AG10803 (cell line): ENCODE measurements at regions not wholly inside any gene's neighbourhood (a gene's known extent, or its start where the extent isn't known, plus 50 kb on each side); places are given as distances from the start of the nearest gene placed in this dataset.

ENCODE experiments used
- DNase-seq: peaks from one replicate; pipeline ENCODE4 v3.0.0; 2010; ENCODE audit warnings: low read depth
- H3K4me3 ChIP-seq: 2 replicates; pipeline ENCODE4 v1.5.1; 2011; ENCODE audit warnings: mild to moderate bottlenecking, low read length, control low read depth
- TF ChIP-seq, protein P1 (sequence below): conservative IDR thresholded peaks from 2 replicates; pipeline ENCODE4 v1.5.1; 2011; ENCODE audit warnings: mild to moderate bottlenecking, low read length, control low read depth, inconsistent platforms

DNA sequence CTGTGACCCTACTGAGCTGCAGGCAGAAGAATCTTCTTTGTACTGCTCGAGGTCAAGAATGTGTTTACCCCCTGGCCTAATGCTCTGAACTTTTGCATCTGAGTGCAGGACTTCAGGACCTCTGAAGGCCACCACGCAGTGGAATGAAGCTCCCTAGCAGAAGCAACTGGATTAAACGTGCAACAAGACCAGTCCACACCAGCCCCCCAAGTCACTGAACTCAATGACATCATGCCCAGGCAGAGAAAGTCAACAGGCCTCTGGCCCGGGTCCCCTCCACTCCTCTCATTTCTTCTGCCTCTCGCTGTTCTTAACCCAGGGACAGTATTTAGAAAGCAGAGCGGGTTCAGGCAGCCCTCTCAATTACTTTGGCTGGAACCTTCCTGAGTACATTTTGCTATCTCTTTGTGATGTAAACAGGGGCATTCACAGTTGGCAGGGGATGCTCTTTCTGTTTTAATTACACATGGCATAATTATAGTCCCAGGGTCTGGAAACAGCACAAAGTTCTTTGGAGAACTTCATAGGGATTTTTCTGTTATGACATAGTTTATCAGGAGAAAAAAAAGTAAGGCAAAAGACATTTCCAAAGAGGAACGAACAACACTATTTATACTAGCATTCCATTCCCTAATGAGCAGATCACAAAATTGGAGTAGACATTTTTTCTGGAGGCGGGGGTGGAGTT lies 108.2 kb upstream of the SPATA31D4 start:
- no peak overlapping the region for H3K4me3 ChIP-seq
- DNase-seq: peak; percentile 65
- TF ChIP-seq, protein P1, sequence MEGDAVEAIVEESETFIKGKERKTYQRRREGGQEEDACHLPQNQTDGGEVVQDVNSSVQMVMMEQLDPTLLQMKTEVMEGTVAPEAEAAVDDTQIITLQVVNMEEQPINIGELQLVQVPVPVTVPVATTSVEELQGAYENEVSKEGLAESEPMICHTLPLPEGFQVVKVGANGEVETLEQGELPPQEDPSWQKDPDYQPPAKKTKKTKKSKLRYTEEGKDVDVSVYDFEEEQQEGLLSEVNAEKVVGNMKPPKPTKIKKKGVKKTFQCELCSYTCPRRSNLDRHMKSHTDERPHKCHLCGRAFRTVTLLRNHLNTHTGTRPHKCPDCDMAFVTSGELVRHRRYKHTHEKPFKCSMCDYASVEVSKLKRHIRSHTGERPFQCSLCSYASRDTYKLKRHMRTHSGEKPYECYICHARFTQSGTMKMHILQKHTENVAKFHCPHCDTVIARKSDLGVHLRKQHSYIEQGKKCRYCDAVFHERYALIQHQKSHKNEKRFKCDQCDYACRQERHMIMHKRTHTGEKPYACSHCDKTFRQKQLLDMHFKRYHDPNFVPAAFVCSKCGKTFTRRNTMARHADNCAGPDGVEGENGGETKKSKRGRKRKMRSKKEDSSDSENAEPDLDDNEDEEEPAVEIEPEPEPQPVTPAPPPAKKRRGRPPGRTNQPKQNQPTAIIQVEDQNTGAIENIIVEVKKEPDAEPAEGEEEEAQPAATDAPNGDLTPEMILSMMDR: no peak

DNA sequence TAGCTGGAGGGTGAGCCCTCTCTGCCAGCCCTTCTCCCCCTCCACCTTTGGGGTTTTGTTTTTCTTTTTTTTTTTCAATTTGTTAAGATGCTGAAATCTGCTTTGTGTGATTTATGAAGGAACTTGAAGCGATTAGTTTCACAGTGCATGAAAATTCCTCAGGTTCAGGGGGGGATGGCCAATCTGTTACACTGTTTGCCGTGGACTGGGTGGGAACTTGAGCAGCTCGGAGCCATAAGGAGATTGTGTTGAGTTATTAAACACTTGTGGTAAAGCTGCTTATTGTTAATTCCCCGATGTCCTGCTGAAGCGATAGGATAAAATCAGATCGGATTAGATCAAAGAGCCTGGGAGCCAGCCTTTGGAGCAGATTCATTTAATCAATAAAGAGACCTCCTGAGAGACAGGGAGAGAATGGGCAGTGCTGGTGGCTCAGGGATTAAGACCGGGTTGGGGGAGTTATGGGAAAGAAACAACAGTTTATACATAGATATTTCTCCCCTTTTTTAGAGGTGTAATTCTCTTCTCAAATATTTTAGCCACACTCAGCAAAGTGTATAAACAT lies 105.8 kb upstream of the SPATA31D4 start:
- TF ChIP-seq, protein P1: no peak
- DNase-seq: no peak
- H3K4me3 ChIP-seq: no peak overlapping the region

DNA sequence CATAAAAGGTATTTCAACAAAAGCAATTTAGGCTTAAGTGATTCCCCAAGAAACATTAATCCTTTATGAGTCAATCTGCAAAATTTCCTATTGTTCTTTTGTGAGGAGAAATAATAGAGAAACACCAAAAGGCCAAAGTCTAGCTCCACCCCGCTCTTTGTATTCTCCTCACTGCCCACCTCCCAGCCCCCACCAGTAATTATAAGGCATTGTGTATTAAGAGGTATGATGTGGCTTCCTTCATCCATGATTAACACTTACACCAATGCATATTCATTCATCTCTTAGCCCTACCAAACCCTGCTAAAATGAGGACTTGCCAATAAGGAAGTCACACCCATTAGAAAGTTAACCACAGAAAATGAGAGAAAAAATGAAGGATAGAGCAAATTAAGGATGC lies 105.3 kb upstream of the SPATA31D4 start:
- TF ChIP-seq, protein P1: no peak
- H3K4me3 ChIP-seq: no peak overlapping the region
- no peak for DNase-seq

DNA sequence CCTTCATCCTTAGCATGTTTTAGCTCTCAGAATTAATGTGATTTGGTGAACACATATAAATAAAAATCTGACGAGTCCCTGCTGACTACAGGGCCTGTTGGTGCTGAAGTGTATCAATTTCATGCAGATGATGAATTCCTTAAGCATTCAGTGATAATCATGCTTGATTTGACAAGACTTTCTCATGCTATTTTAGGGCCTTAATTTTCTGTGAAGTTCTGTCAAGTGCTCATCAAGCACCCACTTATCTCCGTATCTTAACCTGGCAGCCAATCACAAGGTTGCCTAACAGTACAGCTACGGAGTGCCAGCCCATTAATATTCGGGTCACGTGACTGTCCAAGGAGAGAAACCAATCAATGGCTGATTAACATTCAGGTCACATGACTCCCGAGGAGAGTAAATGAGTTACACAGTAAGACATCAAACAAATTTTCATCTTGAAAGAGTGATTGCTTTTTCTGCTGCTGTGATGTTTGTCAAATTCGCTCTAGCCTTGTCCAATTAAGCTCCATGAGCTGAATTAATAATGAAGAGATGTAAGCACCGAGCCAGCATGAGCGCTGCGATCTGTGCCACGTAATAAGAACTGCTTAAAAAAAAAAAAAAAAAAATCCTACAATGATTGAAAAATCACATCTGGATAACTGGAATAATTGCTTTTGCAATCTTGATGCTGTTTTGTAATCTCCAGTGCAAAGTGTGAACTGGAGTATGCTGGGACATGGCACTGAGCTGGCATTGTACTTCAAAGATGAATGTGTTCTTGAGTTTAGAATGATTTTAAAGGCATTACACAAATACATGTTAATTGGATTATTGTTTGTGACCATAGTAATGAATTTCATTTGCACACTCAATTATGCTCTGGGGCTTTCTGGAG lies 104.3 kb upstream of the SPATA31D4 start:
- no peak overlapping the region for H3K4me3 ChIP-seq
- DNase-seq: peak; percentile 55
- TF ChIP-seq, protein P1: no peak

DNA sequence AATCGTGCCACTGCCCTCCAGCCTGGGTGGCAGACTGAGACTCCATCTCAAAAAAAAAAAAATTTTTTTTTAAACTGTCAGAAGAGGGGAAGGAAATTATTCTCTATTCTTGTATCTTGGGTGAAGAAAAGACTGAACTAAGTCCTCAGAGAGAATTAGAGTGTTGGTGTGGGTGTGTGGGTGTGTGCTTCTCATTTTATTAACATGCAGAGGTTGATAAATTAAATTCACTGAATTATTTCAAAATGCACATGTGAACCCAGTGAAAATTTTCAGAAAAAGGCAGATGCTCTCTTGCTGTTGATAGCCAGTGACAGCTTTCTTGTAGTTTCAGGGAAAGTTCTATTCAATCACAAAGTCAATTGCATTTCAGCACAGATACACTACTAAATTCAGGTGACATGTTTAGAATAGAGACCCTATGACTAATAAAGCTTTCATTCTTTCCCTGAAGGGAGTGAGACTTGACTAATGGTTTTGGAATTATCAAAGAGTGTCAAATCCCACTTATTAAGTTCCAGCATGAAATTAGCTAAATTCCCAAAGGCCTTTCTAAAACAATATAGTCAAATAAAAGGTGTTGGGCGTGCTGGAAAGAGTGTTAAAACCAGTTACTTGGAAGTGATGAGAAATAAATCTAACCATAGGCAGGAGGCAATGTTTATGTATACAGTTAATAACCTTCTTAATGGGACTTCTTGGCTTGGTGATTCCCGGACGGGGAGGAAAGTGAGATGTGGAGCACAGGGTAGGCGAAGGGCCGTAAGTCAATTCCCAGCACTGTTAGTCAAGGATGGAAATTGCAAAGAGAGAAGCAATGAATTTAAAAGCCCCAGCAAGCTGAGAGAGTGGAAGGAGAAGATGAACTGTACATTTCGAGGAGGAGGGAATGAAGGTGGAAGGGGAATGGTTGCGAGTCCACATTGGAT lies 103.2 kb upstream of the SPATA31D4 start:
- H3K4me3 ChIP-seq: no peak overlapping the region
- DNase-seq: no peak

More for the DNA sequence above, 103.2 kb upstream of the SPATA31D4 start:
- TF ChIP-seq, protein P1: no peak
